ENCODE measurements at regions not wholly inside any gene's neighbourhood (a gene's known extent, or its start where the extent isn't known, plus 50 kb on each side); places are given as distances from the start of the nearest gene placed in this dataset.

- ChIA-PET CTCF (ENCODE audit: unreplicated experiment) (no interaction called here), POLR2A (no interaction called here)
- no peak overlapping the region for H3K4me3 ChIP-seq (ENCODE audit: low read depth, low read length, poor library complexity, severe bottlenecking)
- H3K36me3 ChIP-seq (ENCODE audit: insufficient read depth, low read length) = no peaks in the 10 kb centered on the region
- no peak overlapping the region for H3K4me2 ChIP-seq (ENCODE audit: low read length)
- no peak overlapping the region for H3K27ac ChIP-seq (ENCODE audit: low read depth, low read length, poor library complexity, severe bottlenecking)
- H4K20me1 ChIP-seq (ENCODE audit: insufficient read depth, low read length) = no peaks in the 10 kb centered on the region
- DNase-seq (ENCODE audit: low spot score) = no peak
- H3K9me2 ChIP-seq (ENCODE audit: insufficient read depth, low read length) = no peaks in the 10 kb centered on the region
- intact Hi-C loops (cut with micrococcal nuclease; ENCODE audit: unreplicated experiment) = no loop called here
- H3K9me3 ChIP-seq (ENCODE audit: low read length) = no peaks in the 10 kb centered on the region
- no peaks in the 10 kb centered on the region for H3K4me1 ChIP-seq (ENCODE audit: insufficient read depth, low read length, poor library complexity, severe bottlenecking)
- H2AFZ ChIP-seq (ENCODE audit: low read length) = no peak overlapping the region
- BruUV-seq (replicated peaks) = no TSS peak
- H3K79me2 ChIP-seq (ENCODE audit: insufficient read depth, low read depth, low read length) = no peaks in the 10 kb centered on the region
- TF ChIP-seq CTCF (conservative IDR thresholded peaks at IDR 0.05; ENCODE audit: low read length) = no peak
- TF ChIP-seq EZH2phosphoT487 (IDR thresholded peaks at IDR 0.05; ENCODE audit: borderline replicate concordance, low read depth, low read length) = no peak
These were observed 431.8 kb upstream of the MYT1L start for GRCh38 chr2:2762913-2763312.

GRCh38 chr2:2762166-2762908 lies 431.3 kb upstream of the MYT1L start:
- TF ChIP-seq EZH2phosphoT487 (IDR thresholded peaks at IDR 0.05; ENCODE audit: borderline replicate concordance, low read depth, low read length) (no peak), CTCF (conservative IDR thresholded peaks at IDR 0.05; ENCODE audit: low read length) (no peak)
- no peaks in the 10 kb centered on the region for H4K20me1 ChIP-seq (ENCODE audit: insufficient read depth, low read length)
- ChIA-PET POLR2A (no interaction called here), CTCF (ENCODE audit: unreplicated experiment) (no interaction called here)
- no peaks in the 10 kb centered on the region for H3K9me2 ChIP-seq (ENCODE audit: insufficient read depth, low read length)
- intact Hi-C loops (cut with micrococcal nuclease; ENCODE audit: unreplicated experiment) = no loop called here
- BruUV-seq (replicated peaks) = no TSS peak
- no peaks in the 10 kb centered on the region for H3K9me3 ChIP-seq (ENCODE audit: low read length)
- no peaks in the 10 kb centered on the region for H3K79me2 ChIP-seq (ENCODE audit: insufficient read depth, low read depth, low read length)
- no peak overlapping the region for H3K27ac ChIP-seq (ENCODE audit: low read depth, low read length, poor library complexity, severe bottlenecking)
- DNase-seq (ENCODE audit: low spot score) = no peak
- H3K4me2 ChIP-seq (ENCODE audit: low read length) = no peak overlapping the region
- H3K36me3 ChIP-seq (ENCODE audit: insufficient read depth, low read length) = no peaks in the 10 kb centered on the region
- H3K4me3 ChIP-seq (ENCODE audit: low read depth, low read length, poor library complexity, severe bottlenecking) = no peak overlapping the region
- no peaks in the 10 kb centered on the region for H3K4me1 ChIP-seq (ENCODE audit: insufficient read depth, low read length, poor library complexity, severe bottlenecking)
- H2AFZ ChIP-seq (ENCODE audit: low read length) = no peak overlapping the region

- no peaks in the 10 kb centered on the region for H3K9me2 ChIP-seq (ENCODE audit: insufficient read depth, low read length)
- no peaks in the 10 kb centered on the region for H4K20me1 ChIP-seq (ENCODE audit: insufficient read depth, low read length)
- ChIA-PET CTCF (ENCODE audit: unreplicated experiment) (no interaction called here), POLR2A (no interaction called here)
- no peaks in the 10 kb centered on the region for H3K79me2 ChIP-seq (ENCODE audit: insufficient read depth, low read depth, low read length)
- DNase-seq (ENCODE audit: low spot score) = no peak
- no TSS peak for BruUV-seq (replicated peaks)
- H3K4me2 ChIP-seq (ENCODE audit: low read length) = no peak overlapping the region
- TF ChIP-seq EZH2phosphoT487 (IDR thresholded peaks at IDR 0.05; ENCODE audit: borderline replicate concordance, low read depth, low read length) (no peak), CTCF (conservative IDR thresholded peaks at IDR 0.05; ENCODE audit: low read length) (no peak)
- no peaks in the 10 kb centered on the region for H3K36me3 ChIP-seq (ENCODE audit: insufficient read depth, low read length)
- no peak overlapping the region for H3K27ac ChIP-seq (ENCODE audit: low read depth, low read length, poor library complexity, severe bottlenecking)
- intact Hi-C loops (cut with micrococcal nuclease; ENCODE audit: unreplicated experiment) = no loop called here
- H3K9me3 ChIP-seq (ENCODE audit: low read length) = no peaks in the 10 kb centered on the region; the same call in 1 of the 2 replicates
- H3K4me1 ChIP-seq (ENCODE audit: insufficient read depth, low read length, poor library complexity, severe bottlenecking) = no peaks in the 10 kb centered on the region
- H2AFZ ChIP-seq (ENCODE audit: low read length) = no peak overlapping the region
- H3K4me3 ChIP-seq (ENCODE audit: low read depth, low read length, poor library complexity, severe bottlenecking) = no peak overlapping the region
These were observed 427.8 kb upstream of the MYT1L start for GRCh38 chr2:2758793-2759367.
